ENCODE measurements at regions not wholly inside any gene's neighbourhood (a gene's known extent, or its start where the extent isn't known, plus 50 kb on each side); places are given as distances from the start of the nearest gene placed in this dataset.

GRCh38 chr3:124453189-124453588 lies 277.1 kb upstream of the UMPS start:
- DNase-seq = no peak

- no peak for DNase-seq
Measured at GRCh38 chr3:124455891-124456290, 274.4 kb upstream of the UMPS start.

DNA sequence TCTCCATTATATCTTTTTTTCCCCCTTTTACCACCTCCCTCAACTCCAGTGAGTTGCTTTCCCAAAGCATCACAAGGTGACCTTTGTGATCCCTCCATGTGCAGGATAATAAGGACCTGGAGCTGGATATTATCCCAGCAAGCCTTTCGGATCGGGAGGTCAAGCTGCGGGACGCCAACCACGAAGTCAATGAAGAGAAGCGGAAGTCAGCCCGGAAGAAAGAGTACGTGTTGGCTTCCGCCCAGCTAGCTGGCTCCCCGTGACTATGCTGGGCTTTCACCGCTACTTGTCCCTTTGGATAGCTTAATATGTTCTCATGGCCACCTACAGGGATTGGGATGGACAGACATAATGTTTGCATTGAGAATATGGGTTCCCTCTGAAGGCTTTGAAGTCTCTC lies 273.7 kb upstream of the UMPS start:
- no peak for DNase-seq

DNA sequence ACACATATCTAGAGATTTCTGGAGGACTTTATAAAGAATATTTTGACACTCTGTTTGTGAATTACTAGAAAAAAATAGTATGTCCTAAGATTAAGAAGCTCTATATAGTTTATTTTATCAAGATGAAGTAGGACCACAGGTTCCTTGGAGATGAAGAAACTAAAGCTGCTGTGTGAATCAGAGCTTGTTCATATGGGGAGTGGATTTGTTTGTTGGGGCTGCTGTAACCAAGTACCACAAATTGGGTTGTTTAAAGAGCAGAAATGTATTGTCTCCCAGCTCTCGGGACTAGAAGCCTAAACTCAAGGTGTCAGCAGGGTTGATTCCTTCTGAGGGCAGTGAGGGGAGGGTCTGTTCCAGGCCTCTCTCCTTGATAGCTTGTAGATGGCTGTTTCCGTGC lies 270.6 kb upstream of the UMPS start:
- DNase-seq = no peak

GRCh38 chr3:124461126-124461525 lies 269.1 kb upstream of the UMPS start:
- no peak for DNase-seq

GRCh38 chr3:124461838-124462632 lies 268.2 kb upstream of the UMPS start:
- DNase-seq = no peak

DNA sequence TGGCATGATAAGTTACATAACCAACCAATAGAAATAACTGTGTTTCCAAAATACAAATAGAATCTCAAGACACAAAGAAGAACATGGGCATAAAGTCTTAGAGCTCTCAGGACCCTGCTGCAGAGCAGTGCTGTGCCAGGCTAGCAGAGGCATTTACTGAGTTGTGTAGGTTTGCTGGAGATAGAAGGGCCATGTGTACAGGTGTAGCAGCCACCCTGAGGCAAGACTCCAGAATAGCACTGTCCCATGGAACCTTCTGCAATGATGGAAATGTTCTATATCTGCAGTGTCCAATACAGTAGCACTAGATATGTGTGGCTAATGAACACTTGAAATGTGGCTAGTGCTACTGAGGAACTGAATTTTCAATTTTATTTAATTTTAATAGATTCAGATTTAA lies 267.0 kb upstream of the UMPS start:
- DNase-seq = peak in 1 of 2 experiments; percentile 10

DNA sequence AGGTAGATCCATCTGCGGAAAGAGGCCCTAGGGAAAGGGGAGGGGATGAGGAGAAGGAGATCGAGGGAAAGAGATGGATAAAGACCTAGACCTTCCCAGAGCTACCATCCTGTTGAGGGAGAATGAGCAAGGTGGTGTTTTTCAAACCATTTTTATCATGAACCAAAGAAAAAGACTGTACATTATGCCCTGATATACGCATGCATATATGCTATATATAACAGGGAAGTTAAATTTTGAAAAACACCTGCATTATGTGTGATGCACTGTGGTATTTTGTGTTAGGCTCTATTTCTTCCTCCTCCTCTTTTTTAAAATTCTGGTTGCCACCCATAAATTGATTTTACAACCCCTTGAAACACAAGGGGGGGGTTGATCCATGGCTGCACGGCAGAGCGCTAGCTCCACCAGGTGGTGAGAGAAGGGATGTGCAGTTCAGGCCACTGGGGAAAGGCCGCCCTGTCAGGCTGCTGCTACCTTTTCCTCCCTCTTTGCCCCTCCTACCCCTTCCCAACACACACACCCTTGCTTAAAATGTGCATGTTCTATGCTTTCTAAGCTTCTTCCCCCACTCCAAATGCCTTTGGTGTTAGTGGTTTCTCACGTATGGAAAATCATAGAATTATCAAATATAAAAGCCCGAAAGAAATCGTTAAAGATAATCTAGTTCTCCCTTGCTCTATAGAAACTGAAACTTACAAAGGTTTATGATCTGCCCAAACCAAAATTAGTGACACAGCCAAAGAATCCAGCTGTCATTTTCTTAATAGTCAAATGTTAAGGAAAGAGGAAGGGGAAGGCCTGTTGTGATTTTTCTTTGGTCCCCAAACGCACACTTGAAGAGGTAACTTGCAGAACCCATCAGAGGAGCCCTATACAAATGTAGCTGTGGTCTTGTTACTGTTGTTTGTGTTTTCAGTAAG lies 262.0 kb upstream of the UMPS start:
- DNase-seq = peak; percentile 6 to 9

GRCh38 chr3:124469555-124469954 lies 260.7 kb upstream of the UMPS start:
- no peak for DNase-seq

- DNase-seq = no peak
Measured at GRCh38 chr3:124478830-124479229, 251.4 kb upstream of the UMPS start.

GRCh38 chr3:124483915-124484470 lies 246.3 kb upstream of the UMPS start:
- DNase-seq = no peak

- DNase-seq = no peak
Measured at GRCh38 chr3:124486324-124486723, 243.9 kb upstream of the UMPS start.

GRCh38 chr3:124489506-124489905 lies 240.7 kb upstream of the UMPS start:
- DNase-seq = no peak

DNA sequence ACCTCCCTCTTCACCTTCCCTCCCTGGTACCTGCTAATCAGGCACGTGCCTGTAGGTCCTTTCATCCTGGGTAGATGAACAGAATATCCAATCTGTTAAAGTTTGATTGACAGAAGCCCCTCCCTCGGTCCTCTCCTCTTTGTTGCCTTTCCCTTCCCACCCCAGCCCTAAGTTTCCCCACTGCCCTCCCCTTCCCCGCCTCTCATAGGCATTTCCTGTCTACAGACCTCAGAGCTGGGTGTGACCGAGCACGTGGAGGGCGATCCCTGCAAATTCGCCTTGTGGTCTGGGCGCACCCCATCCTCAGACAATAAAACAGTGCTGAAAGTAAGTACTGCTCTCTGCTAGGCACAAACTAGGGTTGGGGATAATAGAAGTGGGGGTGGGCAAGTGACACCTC lies 239.2 kb upstream of the UMPS start:
- DNase-seq = no peak

GRCh38 chr3:124491875-124492274 lies 238.4 kb upstream of the UMPS start:
- DNase-seq = no peak

DNA sequence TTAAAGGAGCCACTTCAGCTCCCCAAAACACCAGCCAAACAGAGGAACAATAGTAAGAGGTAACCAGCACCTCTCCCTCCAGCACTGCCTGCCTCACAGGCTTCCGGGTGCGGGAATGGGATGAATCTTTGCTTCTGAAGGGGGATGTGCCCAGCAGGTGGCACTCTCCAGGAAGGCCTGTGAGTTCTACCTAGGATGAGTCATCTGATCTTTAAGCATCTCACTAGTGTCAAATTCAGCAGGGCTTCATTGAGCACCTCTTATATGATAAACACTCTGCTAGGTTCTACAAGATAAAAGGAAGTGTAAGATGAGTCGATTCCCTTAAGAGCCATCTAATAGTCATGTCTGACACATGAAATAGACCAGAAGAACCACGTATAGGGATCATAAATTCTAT lies 237.4 kb upstream of the UMPS start:
- DNase-seq = peak; percentile 41 to 46

DNA sequence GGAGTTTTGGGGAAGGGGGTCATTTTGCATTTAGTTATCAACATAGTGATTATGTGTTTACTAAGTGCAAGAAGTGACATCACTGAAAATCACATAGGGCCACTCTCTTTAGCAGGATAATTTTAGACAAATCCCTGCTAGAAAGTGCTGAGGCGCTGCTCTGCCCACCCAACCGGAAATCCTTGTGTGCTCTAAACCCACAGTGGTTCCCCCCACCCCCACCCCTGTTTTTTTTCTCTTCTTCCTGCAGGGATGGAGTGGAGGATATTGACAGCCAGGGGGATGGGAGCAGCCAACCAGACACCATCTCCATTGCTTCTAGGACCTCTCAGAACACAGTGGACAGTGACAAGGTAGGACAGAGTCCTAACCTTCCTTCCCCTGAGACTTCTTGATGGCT lies 234.2 kb upstream of the UMPS start:
- no peak for DNase-seq

- no peak for DNase-seq
Measured at GRCh38 chr3:124497487-124497886, 232.8 kb upstream of the UMPS start.

DNA sequence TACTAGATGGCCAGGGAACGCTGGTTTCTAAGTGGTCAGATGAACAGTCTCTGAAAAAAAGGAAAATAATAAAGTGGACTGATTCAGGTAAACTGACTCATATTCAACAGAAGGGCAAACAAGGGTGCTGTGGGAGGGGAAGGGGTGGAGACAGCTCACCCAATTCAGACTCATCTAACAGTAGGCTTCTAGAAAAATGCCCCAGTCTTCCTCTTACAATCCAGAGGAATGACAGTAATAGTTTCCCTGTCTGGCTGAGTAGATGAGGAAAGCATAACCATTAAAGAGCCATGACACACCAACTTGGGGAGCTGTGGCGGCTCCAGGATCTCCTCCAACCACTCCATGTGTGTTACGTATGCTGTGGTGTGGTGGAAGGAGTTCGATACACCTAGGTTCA lies 231.4 kb upstream of the UMPS start:
- no peak for DNase-seq

- DNase-seq = no peak
Measured at GRCh38 chr3:124504332-124505059, 225.8 kb upstream of the UMPS start.

DNA sequence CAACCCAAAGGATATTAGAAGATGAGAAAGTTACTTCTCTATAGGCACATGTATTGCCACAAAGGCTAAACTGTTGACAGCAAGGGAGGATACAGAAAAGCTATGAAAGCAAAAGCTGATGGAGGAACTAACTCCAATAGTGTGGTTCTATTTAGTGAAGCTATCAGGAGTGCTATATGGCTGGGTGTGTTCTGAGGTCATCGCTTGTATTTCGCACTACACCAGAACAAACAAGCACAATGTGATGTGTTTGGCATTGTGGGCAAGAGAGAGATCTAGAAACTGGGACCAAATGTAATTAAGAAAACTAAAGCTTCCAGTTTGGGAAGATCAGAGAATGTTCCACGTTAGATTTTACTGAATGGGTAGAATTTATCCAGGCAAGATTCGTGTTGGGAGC lies 220.4 kb upstream of the UMPS start:
- DNase-seq = no peak

- no peak for DNase-seq
Measured at GRCh38 chr3:124510290-124510689, 220.0 kb upstream of the UMPS start.

Measured in SHP77 (cell line).